HG03095 (cell line): ENCODE measurements at regions not wholly inside any gene's neighbourhood (a gene's known extent, or its start where the extent isn't known, plus 50 kb on each side); places are given as distances from the start of the nearest gene placed in this dataset.
"Not testable (repeated sequence)": the region's sequence is repeated elsewhere in the genome, so short reads cannot be mapped to it uniquely, and the experiment has no call there.

Source experiments
- ATAC-seq: cut with Tn5 transposase; IDR thresholded peaks from one replicate; pipeline ENCODE4 v1.9.1; 2021; ENCODE audit warnings: moderate library complexity; ENCODE audit not compliant: unreplicated experiment

- ATAC-seq: no peak
Observed at GRCh38 chr3:90056281-90057032, 949.0 kb downstream of the EPHA3 start.

- ATAC-seq: no peak
Observed at GRCh38 chr3:90062016-90062415, 954.6 kb downstream of the EPHA3 start.

- no peak for ATAC-seq
Observed at GRCh38 chr3:90062631-90063200, 955.3 kb downstream of the EPHA3 start.

GRCh38 chr3:90068783-90069182 is 961.4 kb downstream of the EPHA3 start:
- no peak for ATAC-seq

DNA sequence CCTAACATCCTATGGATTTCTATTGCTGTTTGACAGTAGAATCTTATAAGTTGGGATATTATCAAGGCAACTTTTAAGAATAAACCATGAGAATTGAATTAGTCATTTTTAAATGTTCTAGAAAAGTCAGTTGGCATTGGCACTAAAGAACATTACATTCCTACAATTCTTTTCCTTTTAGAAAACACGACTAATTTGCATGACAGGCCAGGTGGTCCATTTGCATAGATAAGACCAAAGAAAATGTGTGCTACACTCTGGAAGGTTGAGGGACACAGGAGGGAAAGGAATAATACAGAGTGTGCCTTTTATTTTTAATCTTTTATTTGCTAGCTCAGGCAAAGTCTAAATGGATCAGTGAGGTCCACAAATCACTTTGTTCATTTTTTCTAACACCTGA is 962.3 kb downstream of the EPHA3 start:
- ATAC-seq: no peak

DNA sequence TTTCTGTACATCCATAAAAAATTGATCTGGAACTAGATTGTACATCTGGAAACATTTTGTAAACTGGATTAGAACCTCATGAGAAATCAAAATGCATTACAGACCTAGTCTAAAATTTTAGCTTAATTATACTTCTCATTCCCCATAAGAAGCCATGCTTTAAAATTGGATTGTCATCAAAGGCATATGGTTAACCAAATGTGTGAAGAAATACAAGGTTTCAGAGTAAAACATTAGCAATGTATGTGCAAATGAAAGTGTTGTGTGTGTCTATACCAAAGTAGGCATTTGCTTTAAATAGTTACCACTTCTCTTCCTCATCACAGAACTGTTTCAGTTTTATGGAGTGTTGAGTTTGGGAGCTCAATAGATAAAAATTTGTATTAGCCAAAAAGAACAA is 968.7 kb downstream of the EPHA3 start:
- no peak for ATAC-seq

DNA sequence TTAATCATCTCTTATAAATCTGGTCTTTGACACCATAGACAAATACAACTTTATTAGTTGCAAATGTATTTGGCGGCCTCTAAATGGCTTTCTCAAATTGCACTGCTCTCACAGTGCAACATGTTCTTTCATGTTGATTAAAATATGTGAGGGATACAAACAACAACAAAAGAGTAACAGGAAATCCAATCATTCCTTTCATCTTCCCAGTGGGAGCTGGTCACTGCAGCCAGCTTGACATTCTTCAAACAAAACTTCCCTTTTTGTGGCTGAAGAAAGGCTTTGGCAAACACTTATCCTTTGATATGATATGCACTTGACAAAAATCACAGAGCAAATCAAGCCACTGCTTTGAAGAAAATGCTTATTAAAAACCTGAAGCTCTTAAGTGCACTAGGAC is 973.6 kb downstream of the EPHA3 start:
- ATAC-seq: no peak

- not testable (repeated sequence) for ATAC-seq
Observed at GRCh38 chr3:90086297-90086696, 978.9 kb downstream of the EPHA3 start.

- ATAC-seq: no peak
Observed at GRCh38 chr3:90087703-90088102, 980.3 kb downstream of the EPHA3 start.

DNA sequence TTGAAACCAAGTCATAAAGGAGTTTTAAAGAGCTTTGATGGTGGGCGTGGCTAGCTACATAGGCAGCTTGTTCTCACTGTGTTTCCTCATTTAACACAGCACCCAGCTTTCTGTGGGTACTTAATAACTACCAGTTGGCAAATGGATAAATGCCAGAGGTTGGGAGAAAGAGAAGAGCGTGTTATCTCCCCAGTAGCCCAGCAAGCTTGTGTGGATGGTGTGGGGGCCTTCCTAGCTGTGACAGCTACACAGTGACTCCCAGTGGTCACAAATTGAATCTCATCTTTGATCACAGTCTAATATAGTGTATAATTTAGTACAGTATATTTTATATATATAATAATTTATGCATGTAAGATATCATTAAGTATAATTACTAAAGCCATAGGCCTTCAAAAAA is 984.1 kb downstream of the EPHA3 start:
- no peak for ATAC-seq

DNA sequence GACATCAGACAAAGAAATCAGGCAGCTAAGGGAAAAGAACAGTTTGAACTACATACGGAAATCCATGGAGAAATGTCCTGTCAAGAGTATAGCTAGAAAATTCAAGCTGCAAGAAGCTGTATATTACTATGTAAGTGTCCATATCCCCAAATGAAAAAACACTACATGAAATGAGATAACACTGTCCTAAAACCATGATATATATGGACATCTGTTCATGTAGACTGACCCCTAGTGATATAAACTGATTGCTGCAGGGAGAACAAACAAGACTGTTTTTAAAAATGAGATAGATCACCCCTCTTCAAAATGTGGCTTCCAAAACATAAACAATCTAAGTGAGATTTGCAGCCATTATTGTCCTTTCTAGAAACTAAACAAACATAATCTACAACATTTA is 985.6 kb downstream of the EPHA3 start:
- no peak for ATAC-seq

GRCh38 chr3:90095811-90096210 is 988.4 kb downstream of the EPHA3 start:
- ATAC-seq: no peak

DNA sequence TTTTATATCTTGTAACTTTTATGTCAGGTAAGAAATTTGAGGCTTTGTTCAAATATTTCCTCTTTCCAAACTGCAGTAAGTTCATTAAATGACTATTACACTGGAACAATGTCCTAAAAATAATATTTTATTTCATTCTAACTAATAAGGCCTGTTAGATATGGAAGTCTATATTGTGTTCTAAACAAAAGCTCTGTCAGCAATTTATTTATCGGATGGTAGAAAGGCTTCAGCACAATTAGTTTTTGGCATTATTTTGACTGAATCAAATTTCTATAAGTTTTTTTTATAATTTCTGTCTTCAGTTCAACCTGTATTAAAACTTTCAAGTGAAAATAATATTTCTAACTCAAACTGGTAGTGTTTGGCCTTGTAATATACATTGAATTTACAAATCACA is 992.1 kb downstream of the EPHA3 start:
- ATAC-seq: no peak

DNA sequence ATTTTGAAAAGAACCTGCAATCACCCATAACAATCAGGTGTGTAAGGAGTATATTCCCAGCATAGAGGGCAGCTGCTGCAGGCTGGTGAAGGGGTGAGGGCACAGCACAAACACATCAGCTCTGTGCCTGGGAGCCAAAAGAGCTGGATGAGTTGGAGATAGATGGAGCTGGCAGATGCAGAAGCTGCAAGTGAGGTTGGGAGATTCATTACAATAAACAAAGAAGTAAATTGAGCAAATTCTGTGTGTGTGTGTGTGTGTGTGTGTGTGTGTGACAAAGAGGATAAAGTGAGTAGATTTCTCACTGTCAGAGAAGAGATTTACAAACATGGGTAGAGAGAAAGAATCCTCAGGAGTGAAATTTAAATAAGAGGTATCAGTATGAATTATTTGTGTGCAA is 994.7 kb downstream of the EPHA3 start:
- no peak for ATAC-seq

GRCh38 chr3:90121326-90121725 is 1013.9 kb downstream of the EPHA3 start:
- ATAC-seq: no peak

GRCh38 chr3:90128391-90128790 is 1021.0 kb downstream of the EPHA3 start:
- ATAC-seq: no peak

DNA sequence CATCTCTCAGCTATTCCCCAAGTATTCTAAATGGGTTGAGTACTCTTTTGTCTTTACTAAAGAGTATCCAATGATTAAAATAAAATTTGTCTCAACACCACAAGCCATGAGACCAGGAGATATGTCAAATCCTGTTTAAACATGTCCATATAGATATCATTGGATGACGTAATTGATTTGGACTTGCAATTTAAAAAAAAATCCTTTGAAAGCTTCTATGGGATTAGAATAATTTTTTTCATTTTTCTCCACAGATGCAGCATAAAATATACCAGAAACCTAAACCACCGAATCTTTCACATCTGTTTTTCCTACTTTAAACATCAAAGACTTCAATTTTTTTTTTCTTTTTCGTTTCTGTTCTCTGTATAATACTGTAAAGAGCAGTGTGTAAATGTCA is 1022.3 kb downstream of the EPHA3 start:
- ATAC-seq: no peak

- ATAC-seq: no peak
Observed at GRCh38 chr3:90132197-90132596, 1024.8 kb downstream of the EPHA3 start.

DNA sequence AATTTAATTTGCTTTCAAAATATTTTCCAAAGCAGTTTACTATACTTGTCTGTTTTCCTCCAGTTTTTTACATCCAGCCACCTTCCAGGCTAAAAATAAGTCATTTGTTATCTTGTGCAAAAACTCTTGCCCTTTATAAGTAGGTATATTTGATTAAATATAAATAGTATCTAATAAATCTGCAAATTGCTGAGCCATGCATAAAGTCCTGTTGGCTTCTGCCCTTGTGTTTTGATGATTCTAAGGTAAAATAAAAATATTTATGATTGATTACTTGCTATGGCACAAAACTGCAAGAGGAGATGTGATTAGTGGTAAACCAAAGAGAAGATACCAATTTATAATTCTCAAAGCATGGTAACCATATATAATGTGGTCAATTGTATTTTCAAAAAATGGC is 1026.7 kb downstream of the EPHA3 start:
- ATAC-seq: no peak

GRCh38 chr3:90136456-90137191 is 1029.2 kb downstream of the EPHA3 start:
- ATAC-seq: no peak

- ATAC-seq: no peak
Observed at GRCh38 chr3:90145094-90145860, 1037.9 kb downstream of the EPHA3 start.
